Stimulated activated CD4-positive, alpha-beta T cell treated with anti-CD3 and anti-CD28 coated beads, Interleukin-4, amount 100 ng/mL, for 48 hours (primary cell): ENCODE measurements at regions not wholly inside any gene's neighbourhood (a gene's known extent, or its start where the extent isn't known, plus 50 kb on each side); places are given as distances from the start of the nearest gene placed in this dataset.

Experiments used
- DNase-seq, 2 donors: peaks; one replicate each; pipeline ENCODE4 v3.0.0-alpha.2; 2020; ENCODE audit warnings: low read depth in 2 of 2

GRCh38 chr5:162485666-162486292, 418.2 kb downstream of the GABRG2 start:
- DNase-seq, result no peak

- DNase-seq, result no peak
Measured at GRCh38 chr5:162487528-162488525, 420.3 kb downstream of the GABRG2 start.

- DNase-seq, result no peak
Measured at GRCh38 chr5:162496100-162496808, 428.7 kb downstream of the GABRG2 start.

- DNase-seq, result no peak
Measured at GRCh38 chr5:162497455-162497854, 429.9 kb downstream of the GABRG2 start.

- DNase-seq, result no peak
Measured at GRCh38 chr5:162502780-162503179, 435.2 kb downstream of the GABRG2 start.

GRCh38 chr5:162503796-162504195, 436.2 kb downstream of the GABRG2 start:
- DNase-seq, result no peak

- no peak for DNase-seq
Measured at GRCh38 chr5:162512935-162513565, 445.5 kb downstream of the GABRG2 start.

- DNase-seq, result no peak
Measured at GRCh38 chr5:162514116-162514515, 446.5 kb downstream of the GABRG2 start.

GRCh38 chr5:162520878-162521277, 453.3 kb downstream of the GABRG2 start:
- DNase-seq, result no peak

- no peak for DNase-seq
Measured at GRCh38 chr5:162529209-162529608, 461.6 kb downstream of the GABRG2 start.

GRCh38 chr5:162529886-162530285, 462.3 kb downstream of the GABRG2 start:
- no peak for DNase-seq

GRCh38 chr5:162543437-162543836, 475.9 kb downstream of the GABRG2 start:
- no peak for DNase-seq

- no peak for DNase-seq
Measured at GRCh38 chr5:162544905-162545304, 477.3 kb downstream of the GABRG2 start.

GRCh38 chr5:162550236-162550635, 482.7 kb downstream of the GABRG2 start:
- no peak for DNase-seq

- DNase-seq, result no peak
Measured at GRCh38 chr5:162558120-162558519, 490.5 kb downstream of the GABRG2 start.

GRCh38 chr5:162567644-162568043, 500.1 kb downstream of the GABRG2 start:
- DNase-seq, result no peak

GRCh38 chr5:162573758-162574157, 506.2 kb downstream of the GABRG2 start:
- DNase-seq, result no peak

GRCh38 chr5:162591724-162592123, 524.2 kb downstream of the GABRG2 start:
- DNase-seq, result no peak

GRCh38 chr5:162593881-162594280, 526.3 kb downstream of the GABRG2 start:
- no peak for DNase-seq

GRCh38 chr5:162603443-162604070, 536.0 kb downstream of the GABRG2 start:
- no peak for DNase-seq

- DNase-seq, result no peak
Measured at GRCh38 chr5:162607879-162608278, 540.3 kb downstream of the GABRG2 start.
